NCI-H2171 treated with DMSO at 0.1 percent for 48 hours (cell line): ENCODE measurements at regions not wholly inside any gene's neighbourhood (a gene's known extent, or its start where the extent isn't known, plus 50 kb on each side); places are given as distances from the start of the nearest gene placed in this dataset.
A peak's percentile ranks its signal among the peaks of the same experiment; 100 is the strongest.
"Not testable (repeated sequence)": the region's sequence is repeated elsewhere in the genome, so short reads cannot be mapped to it uniquely, and the experiment has no call there.

Experiments
- DNase-seq: peaks from one replicate; lab custom pipeline; 2025; lab: John Stamatoyannopoulos, UW

DNA sequence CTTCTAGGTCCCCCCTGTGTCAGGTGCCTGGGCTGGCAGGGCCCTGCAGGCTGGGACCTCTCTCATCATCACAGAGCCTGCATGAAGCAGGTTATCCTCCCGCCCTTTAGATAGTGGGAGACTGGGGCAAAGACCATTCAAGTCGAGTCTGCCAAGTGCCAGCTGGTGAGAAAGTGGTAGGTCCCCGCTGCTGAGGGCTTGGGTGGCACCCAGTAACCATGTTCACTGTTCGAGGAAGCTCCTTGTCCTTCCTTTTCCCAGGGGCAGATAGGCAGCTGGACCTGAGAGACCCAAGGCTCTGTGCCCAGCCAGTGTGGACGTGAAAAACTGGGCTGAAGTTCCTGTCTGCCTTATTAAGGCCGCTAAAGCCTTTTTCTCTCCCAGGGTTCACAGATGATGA, 1319.8 kb downstream of the TBC1D22A start:
- no peak for DNase-seq

DNA sequence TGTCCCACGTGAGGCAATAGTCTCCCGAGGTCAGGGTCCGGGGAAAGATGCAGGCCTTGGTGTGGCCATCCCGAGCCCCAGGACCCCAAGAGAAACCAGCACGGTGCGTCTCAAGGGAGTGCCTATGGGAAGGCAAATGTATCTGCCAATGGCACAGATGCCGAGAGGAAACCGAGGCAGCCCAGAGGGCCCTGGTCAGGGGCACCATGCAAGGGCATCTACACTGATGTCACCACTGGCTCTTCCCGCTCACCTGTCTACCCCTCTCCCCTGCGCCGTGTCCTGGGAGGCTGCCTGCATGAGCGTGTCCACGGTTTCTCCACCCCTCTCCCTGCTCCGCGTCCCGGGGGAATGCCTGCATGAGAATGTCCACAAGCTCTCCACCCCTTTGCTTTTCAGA, 1318.8 kb downstream of the TBC1D22A start:
- no peak for DNase-seq

DNA sequence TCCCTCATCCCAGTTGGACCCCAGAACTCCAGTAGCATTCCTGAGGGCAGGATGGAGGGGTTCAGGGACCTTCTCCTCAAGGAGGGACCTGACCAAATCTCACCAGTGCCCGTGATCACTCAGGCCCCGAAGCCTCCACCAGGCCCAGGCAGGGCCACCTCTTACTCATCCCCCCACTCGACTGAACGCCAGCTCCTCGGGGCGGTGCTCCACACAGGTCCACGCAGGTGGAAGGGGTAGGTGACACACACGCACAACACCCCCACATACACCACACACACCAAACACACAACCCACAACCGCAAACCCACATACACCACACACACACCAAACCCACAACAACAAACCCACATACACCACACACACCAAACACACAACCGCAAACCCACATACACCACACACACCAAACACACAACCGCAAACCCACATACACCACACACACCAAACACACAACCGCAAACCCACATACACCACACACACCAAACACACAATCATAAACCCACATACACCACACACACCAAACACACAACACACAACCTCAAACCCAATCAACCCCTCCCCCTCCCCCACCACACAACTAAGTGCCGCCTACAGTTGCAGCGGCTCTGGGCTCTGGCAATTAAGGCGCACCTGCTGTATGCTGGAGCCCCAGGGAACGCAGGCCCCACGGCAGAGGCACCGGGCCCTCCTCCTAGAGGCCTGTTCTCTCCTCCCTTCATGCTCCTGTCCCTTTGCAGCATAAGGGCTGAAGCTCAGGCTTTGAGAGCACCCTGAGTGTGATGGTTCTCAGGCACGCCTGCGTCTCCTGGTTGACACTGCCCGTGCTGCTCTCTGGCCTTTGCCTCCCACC, 1318.1 kb downstream of the TBC1D22A start:
- no peak for DNase-seq

DNA sequence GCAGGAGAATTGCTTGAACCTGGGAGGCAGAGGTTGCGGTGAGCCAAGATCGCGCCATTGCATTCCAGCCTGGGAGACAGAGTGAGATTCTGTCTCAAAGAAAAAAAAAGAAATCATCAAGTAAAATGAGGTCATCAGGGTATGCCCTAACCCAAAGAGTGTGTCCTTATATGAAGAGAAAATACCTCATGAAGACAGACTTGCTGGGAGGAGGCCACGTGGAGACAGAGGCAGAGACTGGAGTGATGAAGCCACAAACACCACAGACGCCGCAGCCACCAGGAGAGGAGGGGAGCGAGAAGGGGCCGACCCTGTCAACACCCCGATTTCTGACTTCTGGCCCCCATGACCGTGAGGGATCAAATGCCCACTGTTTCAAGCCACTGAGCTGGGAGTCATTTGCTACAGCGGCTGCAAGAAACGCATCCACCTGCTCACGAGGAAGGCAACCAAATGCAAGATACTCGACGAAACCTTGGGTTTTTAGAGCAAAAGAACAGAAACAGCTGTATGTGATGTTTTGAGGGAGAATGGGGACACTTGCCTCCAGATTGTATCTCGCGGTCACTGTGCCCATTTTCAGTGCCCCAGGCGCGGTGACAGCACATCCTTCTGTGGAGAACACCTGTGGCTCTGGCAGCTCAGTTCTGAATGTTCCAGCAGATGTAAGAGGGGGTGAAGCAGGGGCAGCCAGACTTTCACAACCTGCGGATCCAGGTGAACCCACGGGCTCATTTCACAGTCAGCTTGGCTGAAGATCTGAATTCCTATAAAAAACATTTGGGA, 1317.2 kb downstream of the TBC1D22A start:
- DNase-seq, result no peak

DNA sequence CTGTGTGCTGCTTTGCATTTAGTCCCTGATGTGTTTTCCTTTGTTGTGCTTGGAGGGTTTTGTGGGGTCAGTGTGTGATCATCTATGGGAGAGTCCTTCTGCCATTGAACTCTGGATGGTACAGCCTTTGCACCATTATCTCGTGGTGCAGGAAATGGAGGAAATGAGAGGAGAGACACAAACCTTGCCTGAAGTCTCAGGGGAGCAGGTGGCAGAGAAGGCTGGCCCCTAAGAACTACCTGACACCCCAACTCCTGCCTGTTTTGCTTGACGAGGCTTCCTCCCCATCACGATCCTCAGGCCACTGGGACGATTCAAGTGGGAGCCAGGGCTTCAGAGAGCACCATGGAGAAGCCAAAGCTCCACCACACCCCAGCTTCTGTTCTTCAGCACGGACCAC, 1316.4 kb downstream of the TBC1D22A start:
- no peak for DNase-seq

DNA sequence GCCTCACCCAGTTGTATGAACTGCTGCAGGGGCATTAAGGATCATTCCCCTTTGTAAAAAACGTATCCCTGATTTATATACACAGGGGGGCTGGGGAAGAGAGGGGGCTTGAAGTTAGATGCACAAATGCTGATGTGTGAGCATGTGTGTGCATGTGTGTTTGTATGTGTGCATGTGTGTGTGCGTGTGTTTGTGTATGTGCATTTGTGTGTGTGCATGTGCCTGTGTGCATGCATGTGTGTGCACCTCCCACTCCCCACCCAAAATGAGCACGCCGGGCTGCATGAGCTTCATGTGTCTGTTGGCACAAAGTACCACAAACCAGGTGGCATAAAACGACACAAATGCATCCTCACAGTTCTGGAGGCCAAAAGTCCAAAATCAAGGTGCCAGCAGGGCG, 1315.2 kb downstream of the TBC1D22A start:
- no peak for DNase-seq

DNA sequence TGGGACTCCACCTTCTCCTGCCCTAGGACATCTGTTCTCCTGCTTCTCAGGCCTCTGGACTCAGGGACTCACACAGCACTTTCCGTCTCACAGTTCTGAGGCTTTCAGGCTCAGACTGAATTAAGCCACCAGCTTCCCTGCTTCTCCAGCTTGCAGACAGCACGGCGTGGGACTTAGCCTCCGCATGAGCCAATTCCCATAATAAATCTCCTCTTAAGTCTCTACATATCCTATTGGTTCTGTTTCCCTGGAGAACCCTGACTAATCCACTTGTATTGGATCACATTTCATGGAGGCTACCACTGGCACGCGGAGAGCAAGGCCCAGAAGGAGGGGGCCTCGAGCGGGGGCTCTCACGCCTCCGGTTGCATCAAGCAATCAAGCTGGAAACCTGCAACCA, 1313.6 kb downstream of the TBC1D22A start:
- no peak for DNase-seq

DNA sequence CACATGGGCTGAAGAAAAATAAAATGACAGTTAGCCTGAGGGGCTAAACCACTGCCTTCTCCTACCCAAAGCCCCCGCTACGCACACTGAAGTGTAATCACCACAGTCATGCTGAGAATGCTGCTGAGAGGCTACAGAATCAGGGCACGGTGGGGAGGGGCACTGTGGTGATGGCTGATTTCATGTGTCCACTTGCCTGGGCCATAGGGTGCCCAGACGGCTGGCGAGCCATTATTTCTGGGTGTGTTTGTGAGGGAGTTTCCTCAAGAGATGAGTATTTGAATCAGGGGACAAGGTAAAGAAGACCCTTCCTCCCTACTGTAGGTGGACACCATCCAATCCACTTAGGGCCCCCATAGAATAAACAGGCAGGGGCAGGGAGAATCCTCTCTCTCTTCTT, 1313.2 kb downstream of the TBC1D22A start:
- no peak for DNase-seq

DNA sequence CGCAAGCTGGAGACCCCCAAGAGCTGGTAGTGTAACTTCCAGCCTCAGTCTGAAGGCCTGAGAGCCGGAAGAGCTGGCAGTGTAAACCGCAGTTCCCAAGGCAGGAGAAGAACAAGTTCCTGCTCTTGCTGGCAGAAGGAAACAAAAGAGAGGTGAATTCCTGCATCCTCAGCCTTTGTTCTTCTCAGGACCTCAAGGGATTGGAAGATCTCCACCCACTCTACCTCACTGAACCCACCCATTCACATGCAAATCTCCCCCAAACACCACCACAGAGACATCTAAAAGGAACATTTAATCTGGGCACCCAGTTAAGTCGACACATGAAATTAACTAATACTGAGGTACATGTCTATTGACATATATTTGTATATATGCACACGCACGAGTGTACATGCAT, 1310.3 kb downstream of the TBC1D22A start:
- DNase-seq, result no peak

DNA sequence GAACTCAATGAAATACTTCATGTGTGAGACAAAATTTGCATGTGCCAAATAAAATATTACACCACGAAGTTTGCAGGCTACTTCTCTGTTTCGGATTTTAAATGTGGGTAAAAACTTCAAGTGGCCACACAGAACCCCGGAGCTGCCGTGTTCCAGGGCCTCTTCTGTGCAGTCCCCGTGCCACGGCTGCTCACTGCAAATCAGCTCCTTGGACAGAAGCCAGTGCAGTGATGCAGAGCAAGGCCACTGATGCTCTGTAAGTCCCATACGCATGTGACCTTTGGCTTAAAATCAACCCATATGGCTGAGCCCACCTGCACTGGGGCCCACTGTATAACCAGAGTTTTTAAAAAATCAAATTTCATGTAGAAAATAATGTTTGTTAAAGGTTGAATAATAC, 1309.4 kb downstream of the TBC1D22A start:
- peak; percentile 53 for DNase-seq

DNA sequence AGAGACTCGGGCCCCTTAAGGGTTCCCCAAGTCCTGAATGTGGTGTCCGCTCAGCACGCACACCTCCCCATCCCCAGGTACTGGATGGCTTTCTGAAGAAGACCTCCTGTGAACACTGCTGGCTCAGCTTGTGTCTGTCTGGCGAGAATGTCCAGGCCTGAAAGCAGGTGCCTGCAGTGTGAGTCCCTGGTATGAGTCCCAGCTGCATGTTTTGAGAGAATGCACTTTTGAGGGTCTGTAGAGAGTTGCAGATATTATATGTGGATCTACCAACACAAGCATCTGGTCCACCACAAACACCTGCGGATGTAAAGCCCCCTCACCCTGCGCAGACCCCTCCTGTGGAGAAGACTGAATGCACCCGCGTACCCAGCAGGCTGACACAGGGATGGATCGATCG, 1308.9 kb downstream of the TBC1D22A start:
- no peak for DNase-seq

DNA sequence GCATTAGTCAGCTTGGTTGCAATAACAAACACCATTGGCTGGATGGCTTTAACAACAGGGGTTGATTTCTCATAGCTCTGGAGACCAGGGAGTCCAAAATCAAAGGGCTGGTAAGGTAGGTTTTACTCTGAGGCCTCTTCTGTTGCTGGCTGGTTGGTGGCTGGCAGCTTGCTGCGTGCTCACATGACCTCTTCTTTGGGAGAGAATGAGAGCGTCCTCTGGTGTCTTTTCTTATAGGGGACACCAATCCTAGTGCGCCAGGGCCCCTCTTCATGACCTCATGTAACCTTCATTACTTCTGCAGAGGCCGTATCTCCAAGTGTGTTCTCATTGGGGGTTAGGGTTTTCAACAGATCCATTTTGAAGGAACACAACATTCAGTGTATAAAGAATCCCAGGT, 1308.3 kb downstream of the TBC1D22A start:
- no peak for DNase-seq

DNA sequence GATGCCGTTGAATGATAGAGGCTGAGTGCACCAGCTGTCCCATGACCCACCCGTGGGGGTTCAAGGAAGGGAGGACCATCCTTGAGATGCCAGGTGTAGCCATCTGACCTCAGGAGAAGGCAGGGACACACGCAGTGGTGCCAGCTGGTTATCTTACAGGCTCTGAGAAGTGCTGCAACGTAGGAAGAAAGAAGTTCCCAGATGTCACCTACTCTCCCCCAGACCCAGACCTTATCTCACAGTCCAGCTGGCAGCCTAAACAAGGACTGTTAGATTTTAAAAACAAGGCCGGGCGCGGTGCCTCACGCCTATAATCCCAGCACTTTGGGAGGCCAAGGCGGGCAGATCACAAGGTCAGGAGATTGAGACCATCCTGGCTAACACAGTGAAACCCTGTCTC, 1307.6 kb downstream of the TBC1D22A start:
- no peak for DNase-seq

DNA sequence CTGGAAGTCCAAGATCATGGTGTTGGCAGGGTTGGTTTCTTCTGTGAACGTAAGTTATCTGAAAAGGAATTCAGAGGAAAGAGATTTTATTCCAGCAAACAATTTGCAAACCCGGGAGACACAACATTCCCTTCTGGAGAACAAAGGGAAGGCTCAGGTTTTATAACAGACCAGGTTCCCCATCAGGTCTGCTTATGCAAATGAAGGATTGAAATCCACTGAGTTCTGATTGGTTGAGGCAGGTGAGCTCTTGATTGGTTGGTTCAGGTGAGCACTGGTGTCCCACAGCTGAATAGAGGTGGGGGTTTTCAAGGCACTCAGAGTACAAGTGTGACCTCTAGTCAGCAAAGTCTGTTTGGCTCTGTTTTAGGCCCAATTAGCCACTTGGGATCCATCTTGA, 1306.8 kb downstream of the TBC1D22A start:
- DNase-seq, result no peak

DNA sequence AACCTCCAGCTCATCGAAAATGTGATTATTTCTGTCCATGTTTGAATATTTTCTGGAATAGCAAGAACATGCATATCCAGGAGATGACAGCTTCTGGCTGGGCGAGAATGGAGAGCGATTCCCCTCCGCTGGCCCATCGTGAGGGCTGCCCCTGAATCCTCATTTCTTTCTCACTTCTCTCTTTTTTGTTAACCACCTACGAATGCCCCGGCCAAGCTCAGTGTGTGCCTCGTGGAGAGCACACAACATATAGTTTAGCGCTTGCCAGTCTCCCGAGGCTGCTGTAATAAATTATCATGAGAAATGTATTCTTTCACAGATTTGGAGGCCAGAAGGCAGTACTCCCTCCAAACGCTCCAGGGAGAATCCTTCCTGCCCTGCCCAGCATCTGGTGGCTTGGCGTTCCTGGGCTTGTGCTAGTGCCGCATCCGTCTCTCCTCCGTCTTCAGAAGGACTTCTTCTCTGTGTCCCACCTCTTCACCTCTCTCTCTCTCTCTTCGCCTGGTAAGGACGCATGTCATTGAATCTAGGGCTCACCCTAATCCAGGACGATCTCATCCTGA, 1306.0 kb downstream of the TBC1D22A start:
- DNase-seq, result no peak

DNA sequence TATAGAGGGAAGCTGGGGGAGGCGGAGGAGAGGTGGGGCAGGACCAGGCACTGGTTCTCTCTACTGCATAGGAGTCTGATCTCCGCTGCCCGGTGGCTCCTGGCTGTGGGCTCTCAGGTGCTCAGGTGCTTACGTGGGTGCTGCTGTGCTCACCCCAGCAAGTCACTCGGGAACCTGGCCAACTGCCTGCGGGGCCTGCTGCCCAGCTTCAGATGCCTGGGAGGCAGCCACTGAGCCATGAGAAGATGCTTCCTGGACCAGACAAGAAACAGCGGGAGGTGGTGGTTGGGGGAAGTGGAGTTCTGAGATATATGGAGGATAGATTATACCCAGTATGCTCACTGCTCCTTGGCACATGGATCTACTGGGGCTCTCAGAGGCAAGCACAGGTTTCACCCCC, 1303.4 kb downstream of the TBC1D22A start:
- peak; percentile 24 for DNase-seq

DNA sequence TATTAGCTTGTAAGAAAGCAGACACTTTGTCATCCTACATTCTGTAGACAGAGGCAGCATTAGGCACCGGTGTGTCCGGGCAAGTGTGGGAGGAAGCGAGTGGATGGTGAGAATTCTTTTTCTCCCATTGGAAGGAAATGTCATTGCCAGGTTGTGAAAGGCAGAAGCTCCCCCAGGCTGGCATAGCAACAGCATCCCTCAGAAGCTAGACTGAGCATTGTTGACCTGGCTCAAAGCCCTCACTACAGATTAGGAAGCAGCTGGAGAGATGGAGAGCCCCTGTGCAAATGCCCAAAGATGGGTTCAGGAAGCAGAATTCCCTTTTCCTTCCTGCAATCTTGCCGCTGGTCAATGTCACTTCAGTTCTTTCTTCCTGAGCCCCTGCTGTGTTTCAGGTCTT, 1299.3 kb downstream of the TBC1D22A start:
- no peak for DNase-seq

DNA sequence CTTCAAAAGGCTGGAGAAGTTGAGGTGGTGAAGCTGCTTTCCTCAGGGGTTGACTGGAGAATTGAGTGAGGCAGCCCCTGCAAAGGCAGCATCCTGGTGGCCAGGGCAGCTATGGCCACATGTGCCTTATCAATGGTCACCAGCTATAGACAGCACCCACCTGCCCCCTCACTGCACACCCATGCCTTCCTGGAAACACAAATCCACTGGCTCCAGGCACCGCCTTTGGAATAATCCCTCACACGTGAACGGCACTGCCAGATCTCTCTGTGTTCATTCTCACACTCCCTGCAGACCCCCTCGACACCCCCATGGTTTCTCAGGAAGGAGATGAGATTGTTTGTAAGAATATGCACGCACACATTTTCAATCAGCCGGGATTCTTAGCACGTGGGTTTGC, 1297.8 kb downstream of the TBC1D22A start:
- no peak for DNase-seq

DNA sequence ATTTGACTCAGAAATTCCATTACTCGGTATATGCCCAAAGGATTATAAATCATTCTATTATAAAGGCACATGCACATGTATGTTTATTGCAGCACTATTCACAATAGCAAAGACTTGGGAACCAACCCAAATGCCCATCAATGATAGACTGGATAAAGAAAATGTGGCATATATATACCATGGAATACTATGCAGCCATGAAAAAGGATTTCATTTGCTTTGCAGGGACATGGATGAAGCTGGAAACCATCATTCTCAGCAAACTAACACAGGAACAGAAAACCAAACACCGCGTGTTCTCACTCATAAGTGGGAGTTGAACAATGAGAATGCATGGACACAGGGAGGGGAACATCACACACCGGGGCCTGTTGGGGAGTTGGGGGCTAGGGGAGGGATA, 1297.1 kb downstream of the TBC1D22A start:
- not testable (repeated sequence) for DNase-seq

DNA sequence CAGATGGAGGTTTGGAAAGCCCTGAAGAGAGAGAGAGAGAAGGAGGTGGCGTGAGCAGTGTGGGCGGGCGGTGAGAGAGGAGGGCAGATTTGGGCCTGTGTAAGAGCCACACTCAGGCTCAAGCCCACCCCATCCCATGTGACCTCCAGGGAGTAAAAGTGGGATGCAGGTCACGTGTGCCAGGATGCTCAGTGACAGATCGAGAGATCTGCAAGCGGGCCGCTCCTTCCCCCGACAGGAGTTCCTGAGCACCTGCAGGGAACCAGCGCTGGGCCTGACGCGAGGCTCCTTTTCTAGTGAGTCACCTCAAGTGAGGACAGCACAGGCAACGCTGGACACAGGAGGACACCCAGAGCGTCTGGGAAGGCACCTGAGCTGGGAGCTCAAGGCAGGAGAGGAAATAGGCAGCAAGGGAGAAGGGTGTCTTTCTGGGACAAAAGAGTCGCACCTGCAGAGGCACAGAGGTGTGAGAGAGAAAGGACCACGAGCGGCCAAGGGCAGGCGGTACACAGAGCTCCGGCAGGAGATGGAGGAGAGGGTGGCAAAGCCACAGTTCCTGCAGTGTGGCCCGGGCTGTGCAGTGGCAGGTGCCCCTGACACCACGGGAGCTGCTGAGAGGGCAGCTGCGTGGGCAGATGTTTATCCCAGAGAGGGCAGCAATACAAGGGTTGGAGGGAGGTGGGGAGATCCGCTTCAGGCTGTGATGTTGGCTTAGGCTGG, 1294.8 kb downstream of the TBC1D22A start:
- no peak for DNase-seq

DNA sequence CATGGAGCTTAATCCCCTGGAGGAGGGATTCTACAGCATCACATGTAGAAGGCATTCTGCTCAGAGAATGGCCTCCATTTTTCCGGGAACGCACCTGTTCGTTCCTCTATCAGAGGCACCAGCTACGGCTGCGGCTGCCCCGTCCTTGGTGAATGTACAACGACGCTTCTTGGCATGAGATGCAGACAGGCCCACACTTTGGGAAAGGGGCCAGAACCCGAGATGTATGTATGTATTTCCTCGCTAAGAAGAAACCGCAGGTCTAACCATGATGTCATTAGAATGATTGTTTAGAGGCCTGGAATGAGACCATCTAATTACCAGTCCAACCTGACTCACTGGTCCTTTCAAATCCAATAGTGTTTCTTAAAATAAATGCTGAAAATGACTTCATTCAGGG, 1293.4 kb downstream of the TBC1D22A start:
- DNase-seq, result no peak

DNA sequence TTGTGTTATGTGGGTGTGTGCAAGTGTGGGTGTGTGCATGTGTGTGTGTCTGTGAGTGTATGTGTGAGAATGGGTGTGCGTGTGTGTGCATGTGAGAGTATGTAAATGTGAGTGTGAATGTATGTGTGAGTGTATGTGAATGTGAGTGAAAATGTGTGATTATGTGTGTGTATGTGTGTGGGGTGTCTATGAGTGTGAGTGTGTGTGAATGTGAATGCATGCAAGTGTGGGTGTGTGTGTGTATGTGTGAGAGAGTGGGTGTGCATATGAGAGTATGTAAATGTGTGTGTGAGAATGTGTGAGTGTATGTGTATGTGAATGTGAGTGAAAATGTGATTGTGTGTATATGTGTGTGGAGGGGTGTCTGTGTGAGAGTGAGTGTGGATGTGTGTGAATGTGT, 1292.7 kb downstream of the TBC1D22A start:
- no peak for DNase-seq

DNA sequence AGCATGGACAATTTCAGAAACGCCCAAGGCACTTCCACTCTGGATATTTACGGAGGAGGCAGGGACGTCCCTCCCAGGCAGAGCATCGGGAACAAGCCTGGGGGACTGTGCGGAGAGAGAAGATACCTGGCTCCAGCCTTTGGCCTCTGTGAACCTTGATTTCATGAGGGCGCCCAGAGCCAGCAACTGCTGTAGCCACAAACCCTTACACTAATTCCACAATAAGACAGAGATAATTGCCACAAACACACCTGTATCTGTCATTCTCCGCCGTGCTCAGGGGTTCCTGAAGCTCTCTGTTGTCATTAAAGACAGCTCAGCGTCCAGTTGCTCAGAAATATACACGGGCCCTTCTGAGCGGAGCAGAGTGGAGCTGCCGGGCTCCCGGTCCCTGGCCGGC, 1292.1 kb downstream of the TBC1D22A start:
- no peak for DNase-seq
